ENCODE measurements at regions not wholly inside any gene's neighbourhood (a gene's known extent, or its start where the extent isn't known, plus 50 kb on each side); places are given as distances from the start of the nearest gene placed in this dataset.

GRCh38 chr4:53730031-53730805 is 138.9 kb upstream of the LNX1 start:
- no peak for DNase-seq (ENCODE audit: low spot score in 2 of 2)
- WGBS, 2 donors = 60 to 64% methylated on average over 5 of the region's 5 CpGs
- intact Hi-C loops (cut with DNase I; ENCODE audit: low total_unique reads) = no loop called here
- no peak overlapping the region for H3K4me3 ChIP-seq (ENCODE audit: low read depth, poor library complexity, severe bottlenecking)
- TF ChIP-seq, protein P1, sequence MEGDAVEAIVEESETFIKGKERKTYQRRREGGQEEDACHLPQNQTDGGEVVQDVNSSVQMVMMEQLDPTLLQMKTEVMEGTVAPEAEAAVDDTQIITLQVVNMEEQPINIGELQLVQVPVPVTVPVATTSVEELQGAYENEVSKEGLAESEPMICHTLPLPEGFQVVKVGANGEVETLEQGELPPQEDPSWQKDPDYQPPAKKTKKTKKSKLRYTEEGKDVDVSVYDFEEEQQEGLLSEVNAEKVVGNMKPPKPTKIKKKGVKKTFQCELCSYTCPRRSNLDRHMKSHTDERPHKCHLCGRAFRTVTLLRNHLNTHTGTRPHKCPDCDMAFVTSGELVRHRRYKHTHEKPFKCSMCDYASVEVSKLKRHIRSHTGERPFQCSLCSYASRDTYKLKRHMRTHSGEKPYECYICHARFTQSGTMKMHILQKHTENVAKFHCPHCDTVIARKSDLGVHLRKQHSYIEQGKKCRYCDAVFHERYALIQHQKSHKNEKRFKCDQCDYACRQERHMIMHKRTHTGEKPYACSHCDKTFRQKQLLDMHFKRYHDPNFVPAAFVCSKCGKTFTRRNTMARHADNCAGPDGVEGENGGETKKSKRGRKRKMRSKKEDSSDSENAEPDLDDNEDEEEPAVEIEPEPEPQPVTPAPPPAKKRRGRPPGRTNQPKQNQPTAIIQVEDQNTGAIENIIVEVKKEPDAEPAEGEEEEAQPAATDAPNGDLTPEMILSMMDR (IDR thresholded peaks at IDR 0.05) = no peak
- no peak for TF ChIP-seq POLR2A (IDR thresholded peaks at IDR 0.05)

DNA sequence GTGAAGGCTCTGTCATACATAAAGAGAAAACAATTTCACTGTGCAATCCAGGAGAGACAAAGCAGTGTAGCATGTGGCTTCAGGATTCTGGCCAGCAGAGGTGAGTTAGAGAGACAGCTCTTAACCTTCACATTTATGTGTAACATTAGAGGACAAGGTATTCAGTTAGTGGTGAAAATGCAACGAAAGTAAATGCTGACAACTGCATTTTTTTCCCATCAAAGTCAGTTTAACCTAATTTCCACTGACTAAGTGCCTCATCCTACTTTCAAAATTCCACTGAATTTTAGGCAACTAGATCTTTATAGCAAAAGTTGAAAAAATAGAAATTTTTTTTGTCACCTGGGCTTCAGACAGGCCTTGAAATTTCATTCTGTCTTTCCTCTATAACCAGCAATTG is 130.8 kb upstream of the LNX1 start:
- no peak for TF ChIP-seq POLR2A (IDR thresholded peaks at IDR 0.05)
- TF ChIP-seq, protein P1 (IDR thresholded peaks at IDR 0.05) = no peak
- no peak for DNase-seq (ENCODE audit: low spot score in 2 of 2)
- WGBS, 2 donors = 83 to 84% methylated on average over 1 of the region's 1 CpG
- H3K4me3 ChIP-seq (ENCODE audit: low read depth, poor library complexity, severe bottlenecking) = no peak overlapping the region
- intact Hi-C loops (cut with DNase I; ENCODE audit: low total_unique reads) = no loop called here

GRCh38 chr4:53721263-53721662 is 130.0 kb upstream of the LNX1 start:
- intact Hi-C loops (cut with DNase I; ENCODE audit: low total_unique reads) = no loop called here
- 93 to 100% methylated on average over 1 of the region's 1 CpG for WGBS, 2 donors
- TF ChIP-seq POLR2A (IDR thresholded peaks at IDR 0.05) = no peak
- TF ChIP-seq, protein P1 (IDR thresholded peaks at IDR 0.05) = no peak
- DNase-seq (ENCODE audit: low spot score in 2 of 2) = no peak
- H3K4me3 ChIP-seq (ENCODE audit: low read depth, poor library complexity, severe bottlenecking) = no peak overlapping the region

DNA sequence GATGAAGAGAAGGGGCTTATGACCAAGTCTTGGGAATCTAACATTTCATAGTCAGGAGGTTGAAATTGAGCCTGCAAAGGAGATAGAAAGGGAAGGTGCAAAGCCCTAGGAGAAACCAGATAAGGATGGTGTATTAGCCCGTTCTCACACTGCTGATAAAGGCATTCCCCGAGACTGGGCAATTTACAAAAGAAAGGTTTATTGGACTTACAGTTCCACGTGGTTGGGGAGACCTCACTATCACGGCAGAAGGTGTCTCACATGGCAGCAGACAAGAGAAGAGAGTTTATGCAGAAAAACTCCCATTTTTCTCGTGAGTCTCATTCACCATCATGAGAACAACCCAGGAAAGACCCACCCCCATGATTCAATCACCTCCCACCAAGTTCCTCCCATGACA is 129.5 kb upstream of the LNX1 start:
- WGBS, 2 donors = 83 to 90% methylated on average over 5 of the region's 5 CpGs
- intact Hi-C loops (cut with DNase I; ENCODE audit: low total_unique reads) = no loop called here
- no peak for DNase-seq (ENCODE audit: low spot score in 2 of 2)
- TF ChIP-seq, protein P1 (IDR thresholded peaks at IDR 0.05) = no peak
- no peak for TF ChIP-seq POLR2A (IDR thresholded peaks at IDR 0.05)
- H3K4me3 ChIP-seq (ENCODE audit: low read depth, poor library complexity, severe bottlenecking) = no peak overlapping the region

DNA sequence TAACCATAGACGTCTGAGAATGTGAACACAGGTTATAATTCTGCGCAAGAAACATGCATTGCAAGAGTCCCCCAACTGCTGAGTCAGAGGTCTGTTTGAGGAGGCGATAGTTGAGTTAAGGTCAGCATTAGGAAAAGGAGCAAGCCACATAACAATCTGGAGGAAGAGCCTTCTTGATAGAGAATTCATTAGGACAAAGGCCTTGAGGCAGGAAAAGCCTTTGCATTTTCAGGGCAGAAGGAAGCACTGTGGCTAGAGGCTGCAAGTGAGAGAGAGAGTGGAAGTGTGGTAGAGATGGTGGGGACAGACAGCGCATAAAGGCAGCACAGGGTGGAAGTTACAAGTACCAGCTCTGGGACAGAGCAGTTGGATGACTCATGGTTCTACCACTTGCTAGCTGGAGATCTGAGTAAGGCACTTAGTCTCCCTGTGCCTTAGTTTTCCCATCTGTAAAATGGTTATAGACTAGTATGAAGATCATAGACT is 125.8 kb upstream of the LNX1 start:
- DNase-seq (ENCODE audit: low spot score in 2 of 2) = no peak
- TF ChIP-seq POLR2A (IDR thresholded peaks at IDR 0.05) = no peak
- TF ChIP-seq, protein P1 (IDR thresholded peaks at IDR 0.05) = no peak
- WGBS, 2 donors = 77 to 87% methylated on average over 4 of the region's 4 CpGs
- intact Hi-C loops (cut with DNase I; ENCODE audit: low total_unique reads) = no loop called here
- no peak overlapping the region for H3K4me3 ChIP-seq (ENCODE audit: low read depth, poor library complexity, severe bottlenecking)

All from lower leg skin (tissue), 4 donors.